ENCODE measurements at regions not wholly inside any gene's neighbourhood (a gene's known extent, or its start where the extent isn't known, plus 50 kb on each side); places are given as distances from the start of the nearest gene placed in this dataset.

- no peaks in the 10 kb centered on the region for H3K36me3 ChIP-seq
- 95% methylated on average over 1 of the region's 1 CpG for WGBS, 2 donors
- no peak for ATAC-seq
- H3K27ac ChIP-seq, result no peak overlapping the region
- H3K4me1 ChIP-seq, result peaks cover 0 to 31% (median 16%) of the 10 kb centered on the region in 9 donors
- DNase-seq, result no peak
- H3K4me3 ChIP-seq, result no peak overlapping the region
- H3K27me3 ChIP-seq, result no peaks in the 10 kb centered on the region
- TF ChIP-seq CTCF (IDR thresholded peaks at IDR 0.05), result no peak
- intact Hi-C loops (cut with DNase I), result no loop called here
- H3K9me3 ChIP-seq, result no peaks in the 10 kb centered on the region
Measured at GRCh38 chr5:67997148-67997547, 218.4 kb upstream of the PIK3R1 start.

- intact Hi-C loops (cut with DNase I), result no loop called here
- TF ChIP-seq CTCF (IDR thresholded peaks at IDR 0.05), result no peak
- peaks cover 0 to 32% (median 16%) of the 10 kb centered on the region in 9 donors for H3K4me1 ChIP-seq
- H3K27ac ChIP-seq, result no peak overlapping the region
- no peak overlapping the region for H3K4me3 ChIP-seq
- H3K9me3 ChIP-seq, result no peaks in the 10 kb centered on the region
- no peaks in the 10 kb centered on the region for H3K36me3 ChIP-seq
- DNase-seq (no peak), ATAC-seq (no peak)
- no peaks in the 10 kb centered on the region for H3K27me3 ChIP-seq
- 88 to 91% methylated on average over 10 of the region's 10 CpGs for WGBS, 2 donors
Measured at GRCh38 chr5:67996596-67996995, 219.0 kb upstream of the PIK3R1 start.

GRCh38 chr5:67992923-67993322 is 222.6 kb upstream of the PIK3R1 start:
- Histone ChIP-seq H3K27ac (no peak overlapping the region), H3K4me3 (no peak overlapping the region), H3K36me3 (no peaks in the 10 kb centered on the region), H3K27me3 (no peaks in the 10 kb centered on the region), H3K9me3 (peaks cover 0 to 8% (median 0%) of the 10 kb centered on the region in 11 donors), H3K4me1 (peaks cover 0 to 30% (median 23%) of the 10 kb centered on the region in 9 donors)
- intact Hi-C loops (cut with DNase I), result no loop called here
- WGBS, 2 donors, result 40 to 52% methylated on average over 3 of the region's 3 CpGs
- DNase-seq, result no peak
- no peak for TF ChIP-seq CTCF (IDR thresholded peaks at IDR 0.05)
- ATAC-seq, result peak in 2 of 8 donors; percentile 27 to 34

GRCh38 chr5:67989456-67989855 is 226.1 kb upstream of the PIK3R1 start:
- intact Hi-C loops (cut with DNase I), result loop anchor here in 2 of 10 donors (5.0 to 10.0 kb wide), 2 partner anchors 225 to 337 kb away; partner anchors contain the start of gene PIK3R1 (in 1 of the 2)
- no peak overlapping the region for H3K27ac ChIP-seq
- H3K4me3 ChIP-seq, result no peak overlapping the region
- ATAC-seq (peak; percentile 71 to 90 (median 82)), DNase-seq (peak in 1 of 2 donors; percentile 48)
- H3K27me3 ChIP-seq, result no peaks in the 10 kb centered on the region
- TF ChIP-seq CTCF (IDR thresholded peaks at IDR 0.05), result peak in 1 of 9 donors; percentile 7
- peaks cover 0 to 47% (median 32%) of the 10 kb centered on the region in 9 donors for H3K4me1 ChIP-seq
- no peaks in the 10 kb centered on the region for H3K36me3 ChIP-seq
- 48 to 57% methylated on average over 2 of the region's 2 CpGs for WGBS, 2 donors
- peaks cover 0 to 8% (median 0%) of the 10 kb centered on the region in 11 donors for H3K9me3 ChIP-seq

Measured in heart right ventricle (tissue), 16 donors.